GM21515 (cell line): ENCODE measurements at regions not wholly inside any gene's neighbourhood (a gene's known extent, or its start where the extent isn't known, plus 50 kb on each side); places are given as distances from the start of the nearest gene placed in this dataset.

ENCODE experiments used
- ATAC-seq: cut with Tn5 transposase; IDR thresholded peaks from one replicate; pipeline ENCODE4 v1.9.1; 2021; ENCODE audit not compliant: unreplicated experiment

- ATAC-seq: no peak
Measured at GRCh38 chr12:58252914-58253313, 311.5 kb downstream of the ATP23 start.

GRCh38 chr12:58253663-58254062 is 312.3 kb downstream of the ATP23 start:
- ATAC-seq: no peak

- no peak for ATAC-seq
Measured at GRCh38 chr12:58254463-58255100, 313.2 kb downstream of the ATP23 start.

GRCh38 chr12:58262796-58263195 is 321.4 kb downstream of the ATP23 start:
- no peak for ATAC-seq

GRCh38 chr12:58263816-58264215 is 322.4 kb downstream of the ATP23 start:
- no peak for ATAC-seq

- no peak for ATAC-seq
Measured at GRCh38 chr12:58268069-58268468, 326.7 kb downstream of the ATP23 start.

- no peak for ATAC-seq
Measured at GRCh38 chr12:58269476-58269875, 328.1 kb downstream of the ATP23 start.

- no peak for ATAC-seq
Measured at GRCh38 chr12:58270966-58271705, 329.8 kb downstream of the ATP23 start.

- ATAC-seq: no peak
Measured at GRCh38 chr12:58272461-58272860, 331.1 kb downstream of the ATP23 start.

- ATAC-seq: no peak
Measured at GRCh38 chr12:58277231-58277630, 335.9 kb downstream of the ATP23 start.

GRCh38 chr12:58283553-58283952 is 342.2 kb downstream of the ATP23 start:
- ATAC-seq: no peak

GRCh38 chr12:58285551-58285950 is 344.2 kb downstream of the ATP23 start:
- ATAC-seq: no peak

- ATAC-seq: no peak
Measured at GRCh38 chr12:58286353-58286752, 345.0 kb downstream of the ATP23 start.

GRCh38 chr12:58288190-58288589 is 346.8 kb downstream of the ATP23 start:
- ATAC-seq: no peak

- no peak for ATAC-seq
Measured at GRCh38 chr12:58291106-58291505, 349.7 kb downstream of the ATP23 start.

- no peak for ATAC-seq
Measured at GRCh38 chr12:58293308-58293982, 352.1 kb downstream of the ATP23 start.

- ATAC-seq: no peak
Measured at GRCh38 chr12:58295268-58295667, 353.9 kb downstream of the ATP23 start.

GRCh38 chr12:58296863-58297262 is 355.5 kb downstream of the ATP23 start:
- no peak for ATAC-seq

- no peak for ATAC-seq
Measured at GRCh38 chr12:58298803-58299202, 357.4 kb downstream of the ATP23 start.

- no peak for ATAC-seq
Measured at GRCh38 chr12:58299371-58299770, 358.0 kb downstream of the ATP23 start.

GRCh38 chr12:58301038-58301729 is 359.8 kb downstream of the ATP23 start:
- ATAC-seq: no peak

- ATAC-seq: no peak
Measured at GRCh38 chr12:58301730-58302122, 360.4 kb downstream of the ATP23 start.
